PC-3 (cell line): ENCODE measurements at regions not wholly inside any gene's neighbourhood (a gene's known extent, or its start where the extent isn't known, plus 50 kb on each side); places are given as distances from the start of the nearest gene placed in this dataset.

ENCODE experiments used
- CTCF ChIP-seq: fragments of 300-600 bp; sonication (generic); conservative IDR thresholded peaks from 2 replicates; pipeline ENCODE4 v1.5.1; 2017; ENCODE audit warnings: antibody characterized with exemption, low read depth, mild to moderate bottlenecking, low read length
- EZH2phosphoT487 ChIP-seq: fragments of 300-600 bp; sonication (generic); IDR thresholded peaks from 2 replicates; pipeline ENCODE4 v1.6.1; 2018; ENCODE audit warnings: mild to moderate bottlenecking, antibody characterized with exemption, low read length, borderline replicate concordance

- TF ChIP-seq CTCF, result no peak
- no peak for TF ChIP-seq EZH2phosphoT487
These were observed 658.3 kb downstream of the PTPRC start for GRCh38 chr1:199297174-199297573.
